GM18909 (cell line): ENCODE measurements at regions not wholly inside any gene's neighbourhood (a gene's known extent, or its start where the extent isn't known, plus 50 kb on each side); places are given as distances from the start of the nearest gene placed in this dataset.
A peak's percentile ranks its signal among the peaks of the same experiment; 100 is the strongest.

Experiments used
- ATAC-seq: cut with Tn5 transposase; IDR thresholded peaks from one replicate; pipeline ENCODE4 v1.9.1; 2021; ENCODE audit warnings: mild to moderate bottlenecking; ENCODE audit not compliant: unreplicated experiment, poor library complexity

DNA sequence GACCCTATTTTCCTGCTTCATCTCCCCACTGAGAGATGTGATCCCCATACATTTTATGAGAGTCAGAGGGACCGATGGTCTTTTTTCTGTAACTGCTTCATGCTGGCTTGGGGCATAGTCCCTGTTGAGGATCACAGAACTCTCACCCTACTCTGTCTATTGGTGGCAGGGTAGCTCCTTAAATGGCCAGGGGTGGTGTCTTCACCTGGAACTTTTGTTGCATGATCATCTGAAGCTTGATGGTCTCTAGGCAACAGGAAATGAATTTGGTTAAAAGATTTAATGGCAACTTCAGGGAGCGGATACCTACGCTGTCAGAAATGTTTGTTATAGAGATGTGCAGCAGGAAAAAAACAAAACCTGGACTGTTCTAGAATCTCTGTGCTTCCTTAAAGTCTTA, 87.0 kb upstream of the GLIS3 start:
- no peak for ATAC-seq

DNA sequence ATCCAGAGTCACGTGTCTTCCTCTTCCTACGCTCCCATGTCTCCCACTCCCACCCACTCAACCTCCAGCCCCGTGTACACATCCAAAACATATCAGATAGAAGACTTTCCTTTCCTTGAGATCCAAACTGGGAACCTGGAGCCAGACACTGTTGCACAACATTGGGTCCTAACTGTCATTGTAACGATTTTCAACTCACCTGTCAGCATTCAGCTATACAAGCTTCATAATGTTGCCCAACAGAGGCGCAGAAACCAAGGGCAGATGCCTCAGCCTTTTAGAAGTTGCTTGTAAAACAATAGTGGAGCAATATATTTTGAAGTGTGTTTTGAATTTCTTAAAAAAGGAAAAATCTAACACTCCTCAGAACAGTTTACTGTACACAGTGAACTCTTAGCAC, 84.9 kb upstream of the GLIS3 start:
- no peak for ATAC-seq

DNA sequence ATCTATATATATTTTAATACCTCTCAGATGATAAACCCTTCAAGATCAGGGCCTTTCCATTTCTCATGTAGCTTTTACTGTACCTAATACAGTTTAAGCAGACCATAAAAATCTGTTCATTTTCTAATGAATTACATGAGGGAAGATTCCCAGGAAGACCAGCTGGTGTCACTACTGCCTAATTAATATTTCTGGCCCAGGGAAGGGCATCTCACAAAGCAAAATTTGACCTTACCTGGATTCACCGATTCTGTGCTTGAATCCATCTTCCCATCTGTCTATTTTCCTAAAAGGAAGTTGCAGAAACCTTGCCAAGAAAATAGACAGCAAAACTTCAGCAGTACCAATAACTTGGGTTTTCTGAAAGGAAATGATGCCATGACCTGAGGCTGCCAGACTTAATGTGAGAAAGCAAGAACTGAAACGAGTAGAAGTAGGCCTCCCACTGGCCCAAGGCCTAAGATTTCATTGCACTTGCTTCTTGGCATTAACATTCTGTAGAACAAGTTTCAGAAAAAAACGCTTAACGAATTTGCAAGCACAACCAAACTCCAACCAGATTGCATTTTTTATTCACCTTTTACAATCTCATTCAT, 83.0 kb upstream of the GLIS3 start:
- ATAC-seq, result peak; percentile 48

DNA sequence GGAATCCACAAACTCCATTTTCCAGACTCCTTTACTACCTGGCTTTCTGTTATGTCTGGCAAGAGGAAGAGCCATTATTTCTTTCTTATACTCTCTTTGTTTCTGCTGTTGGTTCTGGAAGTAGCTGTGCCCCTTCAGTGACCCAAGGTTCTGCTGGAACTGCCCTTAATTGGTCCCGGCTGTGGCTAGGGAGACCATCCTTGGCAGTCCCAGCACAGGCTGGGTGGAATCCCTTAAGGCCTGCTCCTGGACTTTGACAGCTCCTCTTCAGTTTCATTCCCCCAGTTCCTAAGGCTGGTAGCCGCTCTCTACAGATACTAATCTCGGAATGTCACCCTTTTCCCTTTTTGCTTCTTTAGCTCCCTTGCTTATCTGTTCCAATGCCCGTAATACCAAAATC, 81.9 kb upstream of the GLIS3 start:
- no peak for ATAC-seq

DNA sequence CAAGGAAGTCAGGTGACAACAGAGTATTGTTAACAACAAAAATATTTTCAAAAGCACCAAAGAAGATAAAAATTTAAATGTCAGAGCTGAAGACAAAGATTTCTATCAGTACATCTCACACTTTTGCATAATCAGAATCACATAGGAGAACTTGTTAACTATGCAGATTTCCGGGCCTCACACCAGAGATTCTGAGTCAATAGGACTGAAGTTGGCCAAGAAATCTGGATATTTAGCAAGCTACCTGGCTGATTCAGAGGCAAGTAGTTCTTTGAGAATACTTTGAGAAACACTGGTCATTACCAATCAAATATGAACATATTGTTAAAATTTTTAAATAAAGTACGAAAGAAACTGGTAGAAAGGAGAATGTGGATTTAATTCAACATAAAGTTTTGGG, 80.5 kb upstream of the GLIS3 start:
- ATAC-seq, result no peak

DNA sequence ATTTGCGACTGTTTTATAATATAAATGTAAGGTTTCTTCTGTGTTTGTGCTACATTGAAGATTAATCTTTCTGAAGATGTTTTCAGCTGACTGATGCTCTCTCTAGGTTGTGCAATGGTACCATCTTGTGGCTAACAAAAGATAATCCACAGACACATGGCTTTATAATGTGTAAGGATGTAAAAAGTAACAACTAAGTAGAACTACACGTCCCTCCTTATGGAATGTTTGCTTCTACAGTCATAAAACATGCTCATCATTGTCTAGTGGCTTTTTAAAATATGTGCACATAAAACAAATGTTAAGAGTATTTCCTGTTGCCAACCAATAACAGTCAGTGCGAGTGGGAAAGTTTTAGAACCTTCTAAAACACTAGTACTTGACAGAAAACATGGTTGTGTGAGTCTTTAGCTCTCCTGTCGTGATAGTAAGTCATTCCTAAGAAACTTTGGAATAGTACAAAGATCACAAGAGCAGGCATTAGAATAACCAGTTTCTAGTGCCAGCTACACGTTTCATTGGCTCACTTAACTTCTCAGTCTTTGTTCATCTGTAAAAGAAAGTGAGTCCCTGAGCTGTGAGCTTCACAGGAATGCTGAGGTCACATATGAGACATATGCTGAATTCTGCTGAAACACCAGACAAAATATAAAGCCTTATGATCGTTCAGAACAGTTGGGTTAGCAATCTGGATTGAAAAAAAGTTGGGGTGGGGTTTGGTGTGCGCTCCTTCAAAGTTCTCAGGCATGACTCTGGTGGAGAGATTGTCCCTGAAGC, 75.7 kb upstream of the GLIS3 start:
- ATAC-seq, result no peak

DNA sequence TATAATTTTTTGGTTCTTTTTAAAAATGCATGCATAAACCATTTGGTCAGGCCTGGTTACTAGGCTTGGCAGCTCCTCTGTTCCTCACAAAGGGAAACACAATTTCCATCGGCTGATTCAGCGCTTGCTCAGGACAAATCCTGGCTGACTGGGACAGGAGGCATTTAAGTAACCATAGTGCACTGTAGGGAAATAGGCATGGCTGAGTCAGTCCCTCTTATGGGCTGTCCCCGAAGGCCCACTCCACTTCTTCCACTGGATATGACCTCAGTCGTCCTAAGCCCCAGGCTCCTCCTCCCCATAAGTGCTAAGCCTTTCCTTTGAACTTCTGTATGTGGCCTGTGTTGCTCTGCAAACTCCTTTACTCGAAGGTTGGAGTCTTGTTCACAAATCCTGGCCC, 71.2 kb upstream of the GLIS3 start:
- no peak for ATAC-seq

DNA sequence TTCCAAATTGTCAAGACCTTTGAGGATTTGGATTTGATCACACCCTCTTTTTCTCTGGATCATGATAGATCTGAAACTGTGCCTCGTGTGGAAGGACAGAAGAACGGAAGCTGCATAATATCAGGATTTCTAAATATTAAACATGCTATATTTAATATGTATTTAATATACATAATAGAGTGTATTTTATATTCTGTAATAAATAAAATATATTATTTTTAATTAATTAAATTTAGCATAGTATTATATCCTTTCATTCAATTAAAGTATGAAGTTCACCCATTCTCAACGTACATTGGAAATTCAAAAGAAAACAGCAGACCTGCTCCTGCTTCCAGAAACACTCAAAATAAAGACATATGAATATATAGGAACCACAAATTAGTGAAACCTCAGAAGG, 70.6 kb upstream of the GLIS3 start:
- ATAC-seq, result no peak

DNA sequence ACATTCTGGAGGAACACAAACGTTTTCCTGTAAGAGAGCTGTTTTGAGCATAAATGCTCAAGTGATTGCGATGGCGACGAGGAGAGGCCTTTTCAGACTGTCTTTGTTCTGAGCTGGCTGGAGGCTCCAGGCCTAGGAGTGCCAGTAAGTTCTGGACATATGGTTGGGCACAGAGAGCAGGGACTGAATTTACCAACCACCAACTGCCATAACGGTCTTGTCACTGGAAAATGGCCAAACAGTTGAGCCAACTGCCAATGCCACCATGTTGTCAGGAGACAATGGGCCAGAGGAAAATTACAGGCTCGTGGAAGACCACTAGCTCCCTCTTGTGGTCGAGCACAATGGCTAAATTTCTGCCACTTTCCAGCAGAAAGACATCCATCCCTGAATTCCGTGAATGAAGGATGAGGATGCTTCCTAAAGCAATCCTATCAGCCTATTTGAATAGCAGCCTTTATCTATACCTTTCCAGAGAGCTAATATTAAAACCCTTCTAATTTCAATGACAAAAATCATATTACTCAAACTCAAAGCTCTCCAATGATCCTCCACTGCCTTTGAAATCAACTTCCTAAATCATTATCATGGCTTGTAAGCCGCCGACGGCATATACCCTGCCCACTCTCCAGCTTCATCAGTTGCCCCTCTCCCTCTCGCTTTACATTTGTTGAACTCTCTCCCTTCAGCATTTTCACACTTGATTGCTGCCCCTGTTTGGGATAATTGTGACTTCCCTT, 66.9 kb upstream of the GLIS3 start:
- no peak for ATAC-seq

DNA sequence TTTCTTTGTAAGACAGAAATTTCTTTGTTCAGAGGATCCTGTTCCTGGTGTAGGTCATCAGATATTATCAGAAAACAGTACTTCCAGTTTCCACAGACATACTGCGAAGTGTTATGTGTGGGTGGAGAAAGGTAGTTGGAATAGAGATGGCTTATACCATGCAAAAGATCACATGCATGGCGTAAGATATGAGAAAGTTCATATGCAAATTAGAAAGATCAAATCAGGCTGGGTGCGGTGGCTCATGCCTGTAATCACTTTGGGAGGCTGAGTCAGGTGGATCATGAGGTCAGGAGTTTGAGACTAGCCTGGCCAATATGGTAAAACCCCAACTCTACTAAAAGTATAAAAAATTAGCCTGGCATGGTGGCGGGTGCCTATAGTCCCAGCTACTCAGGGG, 65.2 kb upstream of the GLIS3 start:
- no peak for ATAC-seq

DNA sequence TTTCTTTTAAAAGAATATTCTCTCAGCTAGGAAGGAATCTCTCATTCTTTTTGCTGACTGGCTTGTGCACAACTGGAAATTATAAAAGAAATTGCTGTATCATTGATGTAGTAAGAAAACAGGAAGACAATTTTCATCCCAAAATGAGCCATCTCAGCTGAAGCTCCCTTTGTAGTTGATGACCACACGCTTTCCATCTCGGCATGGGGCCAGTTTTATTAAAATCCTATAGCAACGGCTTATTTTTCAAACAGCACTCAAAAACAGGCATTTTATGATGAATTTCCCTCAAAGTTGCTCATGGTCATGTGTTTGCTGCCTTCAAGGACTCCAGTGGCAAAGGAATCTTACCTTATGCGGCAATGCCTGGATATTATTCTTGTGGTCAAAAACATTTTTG, 62.4 kb upstream of the GLIS3 start:
- ATAC-seq, result no peak

DNA sequence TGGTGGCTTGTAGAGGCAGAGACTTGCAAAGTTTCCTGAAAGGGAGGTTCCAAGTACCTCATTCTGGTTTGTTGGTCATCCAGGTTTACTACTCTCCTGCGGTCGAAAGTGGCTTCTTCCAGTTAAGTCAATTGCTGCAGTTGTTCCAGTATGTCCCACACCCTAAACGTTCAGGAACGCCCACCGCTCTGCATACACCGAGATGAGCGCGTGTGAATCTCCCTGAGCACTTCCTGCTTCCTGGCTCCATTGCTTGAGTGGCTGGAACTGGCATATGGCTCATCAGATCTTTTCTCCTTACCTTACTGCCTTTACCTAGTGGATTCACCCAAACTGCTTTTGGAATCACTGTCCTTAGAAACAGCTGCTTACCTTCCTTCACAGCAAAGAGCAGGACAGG, 59.1 kb upstream of the GLIS3 start:
- no peak for ATAC-seq

DNA sequence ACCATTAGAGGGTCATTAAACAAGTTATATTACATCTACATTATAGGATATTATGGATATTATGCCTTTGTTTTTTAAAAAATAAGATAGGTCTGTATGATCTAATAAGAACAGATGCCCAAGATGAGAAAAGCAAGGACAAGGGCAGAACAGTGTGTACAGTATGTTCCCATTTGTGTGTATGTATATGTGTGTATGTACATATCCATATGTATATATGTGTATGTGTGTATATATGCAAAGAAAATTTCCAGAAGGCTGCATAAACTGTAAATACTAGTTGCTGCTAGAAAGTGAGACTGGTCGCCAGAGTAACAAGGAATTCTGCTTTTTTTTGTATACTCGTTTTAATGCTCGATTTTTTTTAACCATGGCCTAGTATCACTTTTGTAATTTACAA, 58.1 kb upstream of the GLIS3 start:
- no peak for ATAC-seq

DNA sequence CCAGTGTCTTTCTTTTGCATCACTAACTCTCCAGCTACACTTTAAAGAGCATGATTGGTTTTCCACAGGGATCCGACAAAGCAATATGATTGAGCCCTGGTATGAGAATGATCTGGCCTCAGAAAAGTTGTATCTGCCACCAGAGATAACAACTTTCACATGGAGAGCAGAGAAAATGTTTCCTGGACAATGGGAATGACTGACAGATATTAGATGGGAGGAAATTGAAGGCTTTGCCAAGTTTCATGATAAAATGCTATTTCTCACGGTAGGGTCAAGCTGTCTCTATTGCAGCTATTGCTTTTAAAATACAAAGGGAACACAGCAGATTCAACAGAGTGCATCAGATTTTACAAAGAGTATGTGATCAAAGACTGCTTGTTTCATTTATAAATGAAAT, 56.4 kb upstream of the GLIS3 start:
- no peak for ATAC-seq

DNA sequence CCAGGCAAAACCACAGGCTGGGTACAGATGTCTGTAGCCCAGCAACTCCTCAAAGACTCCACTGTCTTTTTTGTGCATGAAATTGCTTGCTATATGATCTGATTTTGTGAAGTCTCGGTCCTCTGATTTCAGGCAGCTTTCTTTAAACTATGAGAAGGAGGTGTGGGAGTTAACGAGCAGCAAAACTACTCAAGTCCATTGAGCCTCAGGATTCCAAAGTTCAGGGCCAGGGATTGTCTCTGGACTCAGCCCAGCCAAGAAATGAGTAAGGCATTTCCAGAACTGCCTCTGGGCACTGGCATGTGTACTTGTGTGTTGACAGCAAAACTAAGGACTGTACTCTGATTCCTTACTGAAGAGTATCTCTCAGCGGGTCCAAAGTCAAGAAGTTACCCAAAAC, 53.4 kb upstream of the GLIS3 start:
- ATAC-seq, result no peak

DNA sequence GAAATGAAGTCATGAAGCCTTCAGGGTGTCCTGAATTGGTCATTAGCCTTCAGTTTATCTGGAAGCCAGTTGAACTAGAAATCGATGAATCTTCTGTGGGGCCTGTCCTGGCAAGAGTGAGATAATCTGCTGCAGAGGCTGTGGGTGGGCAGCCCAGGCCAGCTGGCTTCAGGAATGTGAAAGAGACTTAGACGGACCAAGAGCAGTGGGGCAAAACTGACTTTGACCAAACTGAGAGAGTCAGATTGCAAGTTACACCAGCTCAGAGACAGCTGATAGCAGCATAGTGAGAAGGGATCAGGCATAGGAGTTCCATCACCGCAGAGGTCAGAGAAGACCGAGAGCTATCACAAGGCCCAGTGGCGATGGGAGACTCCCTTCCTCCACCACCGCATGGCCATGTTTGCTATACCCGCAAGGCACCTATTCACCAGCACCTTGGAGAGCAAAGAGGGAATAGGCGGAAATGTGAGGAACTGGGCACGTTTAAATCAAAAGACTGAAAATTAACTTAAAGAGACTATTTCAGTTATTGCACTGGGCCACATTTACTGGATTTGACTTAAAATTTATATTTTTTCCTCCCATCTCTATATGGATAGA, 50.0 kb upstream of the GLIS3 start:
- ATAC-seq, result no peak
